Psoas muscle (tissue), 7 donors: ENCODE measurements at regions not wholly inside any gene's neighbourhood (a gene's known extent, or its start where the extent isn't known, plus 50 kb on each side); places are given as distances from the start of the nearest gene placed in this dataset.

Source experiments
- ATAC-seq, 4 donors: fragments of 200-7000 bp; cut with Tn5 transposase; one replicate each; pipeline ENCODE4 v1.9.1; 2020; ENCODE audit warnings: moderate library complexity in 3 of 4, mild to moderate bottlenecking in 2 of 4
- DNase-seq, 2 donors: peaks; one replicate each; pipeline ENCODE4 v3.0.0-alpha.2; 2020
- H3K27ac ChIP-seq: fragments of 200-600 bp; one replicate; pipeline ENCODE4 v1.8.0; 2022
- H3K27me3 ChIP-seq, 3 donors: fragments of 200-600 bp in 1 of 3; one replicate each; pipeline versions ENCODE4 v1.6.1 to v1.8.0; 2013 to 2022; ENCODE audit warnings: low read length in 2 of 3, mild to moderate bottlenecking in 2 of 3, moderate library complexity in 1 of 3; ENCODE audit not compliant: insufficient read depth in 3 of 3
- H3K36me3 ChIP-seq, 2 donors: fragments of 200-600 bp in 1 of 2; one replicate each; pipeline versions ENCODE4 v1.6.1 to v1.8.0; 2013 to 2022; ENCODE audit warnings: low read depth in 1 of 2, mild to moderate bottlenecking in 1 of 2, moderate library complexity in 1 of 2; ENCODE audit not compliant: insufficient read depth in 1 of 2
- H3K4me1 ChIP-seq: fragments of 200-600 bp; one replicate; pipeline ENCODE4 v1.8.0; 2022
- H3K4me3 ChIP-seq: fragments of 200-600 bp; one replicate; pipeline ENCODE4 v1.8.0; 2022; ENCODE audit warnings: mild to moderate bottlenecking
- H3K9me3 ChIP-seq: fragments of 200-600 bp; one replicate; pipeline ENCODE4 v1.8.0; 2022
- CTCF ChIP-seq: fragments of 200-600 bp; IDR thresholded peaks from one replicate; pipeline ENCODE4 v1.8.0; 2022; ENCODE audit warnings: antibody characterized with exemption
- WGBS, 3 donors: extraction: QIAGEN DNeasy Blood & Tissue Kit; methylation state at CpG; one replicate each; pipeline versions ENCODE4 v1.1.6 to v1.1.7; 2013; 5-methylcytosine and 5-hydroxymethylcytosine counted together
- intact Hi-C, 2 donors: fragments of 100-400 bp; cut with DNase I; formaldehyde crosslinking; loops; one replicate each; pipeline versions ENCODE4 v1.11.0 to v1.14.2; 2022
- donor health status: healthy with polysubstance abuse.
- donor health status: DM: no; HTN: no; CAD: no; lungs with moderate emphysema.
- donor health status: Bipolar disorder and iron deficiency.
- donor health status: healthy.
- donor health status: DM: yes; HTN: yes; CAD: no.
- donor health status: DM: no; HTN: no; CAD: no.
- donor health status: DM: yes; HTN: yes; CAD: no.

GRCh38 chr12:19613051-19613535, 173.8 kb downstream of the AEBP2 start:
- H3K36me3 ChIP-seq: no peaks in the 10 kb centered on the region
- WGBS, 3 donors: 85 to 89% (median 89%) methylated on average over 6 of the region's 6 CpGs
- no peak for DNase-seq
- H3K4me3 ChIP-seq: no peak overlapping the region
- intact Hi-C loops: no loop called here
- TF ChIP-seq CTCF: no peak
- peaks cover 6% of the 10 kb centered on the region for H3K9me3 ChIP-seq
- no peaks in the 10 kb centered on the region for H3K27me3 ChIP-seq
- no peaks in the 10 kb centered on the region for H3K4me1 ChIP-seq
- ATAC-seq: no peak
- no peak overlapping the region for H3K27ac ChIP-seq

- no peaks in the 10 kb centered on the region for H3K36me3 ChIP-seq
- H3K27me3 ChIP-seq: no peaks in the 10 kb centered on the region
- WGBS, 3 donors: 31 to 57% (median 36%) methylated on average over 6 of the region's 6 CpGs
- intact Hi-C loops: no loop called here
- peaks cover 6% of the 10 kb centered on the region for H3K9me3 ChIP-seq
- DNase-seq: no peak
- ATAC-seq: no peak
- no peak overlapping the region for H3K27ac ChIP-seq
- no peak for TF ChIP-seq CTCF
- no peaks in the 10 kb centered on the region for H3K4me1 ChIP-seq
- no peak overlapping the region for H3K4me3 ChIP-seq
These were observed 175.5 kb downstream of the AEBP2 start for GRCh38 chr12:19614601-19615383.

GRCh38 chr12:19615384-19615725, 176.1 kb downstream of the AEBP2 start:
- TF ChIP-seq CTCF: no peak
- Histone ChIP-seq H3K27ac (no peak overlapping the region), H3K4me3 (no peak overlapping the region), H3K4me1 (no peaks in the 10 kb centered on the region), H3K9me3 (peaks cover 6% of the 10 kb centered on the region), H3K27me3 (no peaks in the 10 kb centered on the region), H3K36me3 (no peaks in the 10 kb centered on the region)
- DNase-seq (no peak), ATAC-seq (no peak)
- intact Hi-C loops: no loop called here

GRCh38 chr12:19616781-19617180, 177.5 kb downstream of the AEBP2 start:
- Histone ChIP-seq H3K4me1 (no peaks in the 10 kb centered on the region), H3K27ac (no peak overlapping the region), H3K27me3 (no peaks in the 10 kb centered on the region), H3K4me3 (no peak overlapping the region), H3K36me3 (no peaks in the 10 kb centered on the region), H3K9me3 (no peaks in the 10 kb centered on the region)
- intact Hi-C loops: no loop called here
- no peak for TF ChIP-seq CTCF
- no peak for ATAC-seq
- WGBS, 3 donors: 93 to 96% (median 95%) methylated on average over 15 of the region's 15 CpGs
- no peak for DNase-seq

GRCh38 chr12:19620222-19620621, 180.9 kb downstream of the AEBP2 start:
- intact Hi-C loops: no loop called here
- Histone ChIP-seq H3K4me3 (no peak overlapping the region), H3K4me1 (no peaks in the 10 kb centered on the region), H3K36me3 (no peaks in the 10 kb centered on the region), H3K27ac (no peak overlapping the region), H3K27me3 (no peaks in the 10 kb centered on the region), H3K9me3 (no peaks in the 10 kb centered on the region)
- DNase-seq (no peak), ATAC-seq (no peak)
- no peak for TF ChIP-seq CTCF
- 85 to 89% (median 89%) methylated on average over 7 of the region's 7 CpGs for whole genome bisulfite sequencing, 3 donors
